ENCODE measurements at regions not wholly inside any gene's neighbourhood (a gene's known extent, or its start where the extent isn't known, plus 50 kb on each side); places are given as distances from the start of the nearest gene placed in this dataset.
"Not testable (repeated sequence)": the region's sequence is repeated elsewhere in the genome, so short reads cannot be mapped to it uniquely, and the experiment has no call there.

- Histone ChIP-seq H4K20me1 (replicated peaks; ENCODE audit: control insufficient read depth, insufficient read depth, low read length) (no peaks in the 10 kb centered on the region), H3K9me3 (replicated peaks; ENCODE audit: control insufficient read depth, insufficient read depth, low read depth, low read length) (no peaks in the 10 kb centered on the region), H3K9ac (ENCODE audit: insufficient read depth in 1 of 2, low read depth in 2 of 2, low read length in 2 of 2) (no peak overlapping the region), H3K4me3 (no peak overlapping the region), H3K27me3 (ENCODE audit: control insufficient read depth in 2 of 2, insufficient read depth in 2 of 2, low read length in 2 of 2) (no peaks in the 10 kb centered on the region), H3K79me2 (ENCODE audit: control insufficient read depth, insufficient read depth, low read length) (no peaks in the 10 kb centered on the region), H3K4me2 (ENCODE audit: insufficient read depth, low read length) (no peak overlapping the region), H3K27ac (ENCODE audit: extremely low read depth, low read depth, low read length) (no peak overlapping the region), H3K36me3 (ENCODE audit: control insufficient read depth, insufficient read depth, low read length) (no peaks in the 10 kb centered on the region), H3K9me1 (ENCODE audit: control insufficient read depth, insufficient read depth, low read length) (no peaks in the 10 kb centered on the region), H2AFZ (ENCODE audit: low read depth, low read length) (no peak overlapping the region), H3K4me1 (replicated peaks in 1 of 2; ENCODE audit: control insufficient read depth in 2 of 2, insufficient read depth in 2 of 2, low read length in 2 of 2) (no peaks in the 10 kb centered on the region)
- FAIRE-seq (no peak), DNase-seq (ENCODE audit: extremely low read depth in 1 of 4, low spot score in 3 of 4) (no peak), ATAC-seq (no peak)
- no TSS peak for BruUV-seq (replicated peaks)
- no peak for TF ChIP-seq SIN3A (IDR thresholded peaks at IDR 0.05; ENCODE audit: borderline replicate concordance in 2 of 2, control insufficient read depth in 1 of 2, low read depth in 2 of 2, low read length in 2 of 2)
- ChIA-PET POLR2A (no interaction called here), CTCF (ENCODE audit: low intra/inter-chr PET ratio) (no interaction called here)
- in situ Hi-C loops (cut with MboI) (no loop called here), intact Hi-C loops (cut with micrococcal nuclease) (no loop called here)
These were observed 146.2 kb upstream of the FAT4 start for GRCh38 chr4:125168531-125168930.

GRCh38 chr4:125166012-125166411 lies 148.7 kb upstream of the FAT4 start:
- H3K79me2 ChIP-seq (ENCODE audit: control insufficient read depth, insufficient read depth, low read length); BruUV-seq (replicated peaks); H2AFZ ChIP-seq (ENCODE audit: low read depth, low read length); intact Hi-C loops (cut with micrococcal nuclease); H3K36me3 ChIP-seq (ENCODE audit: control insufficient read depth, insufficient read depth, low read length); CTCF ChIA-PET (ENCODE audit: low intra/inter-chr PET ratio); ATAC-seq; H3K9me1 ChIP-seq (ENCODE audit: control insufficient read depth, insufficient read depth, low read length); H3K27ac ChIP-seq (ENCODE audit: extremely low read depth, low read depth, low read length); H3K27me3 ChIP-seq (ENCODE audit: control insufficient read depth in 2 of 2, insufficient read depth in 2 of 2, low read length in 2 of 2); H3K4me1 ChIP-seq (replicated peaks in 1 of 2; ENCODE audit: control insufficient read depth in 2 of 2, insufficient read depth in 2 of 2, low read length in 2 of 2); H3K4me2 ChIP-seq (ENCODE audit: insufficient read depth, low read length); H4K20me1 ChIP-seq (replicated peaks; ENCODE audit: control insufficient read depth, insufficient read depth, low read length); H3K9me3 ChIP-seq (replicated peaks; ENCODE audit: control insufficient read depth, insufficient read depth, low read depth, low read length); DNase-seq (ENCODE audit: extremely low read depth in 1 of 4, low spot score in 3 of 4); H3K4me3 ChIP-seq; FAIRE-seq; in situ Hi-C loops (cut with MboI); H3K9ac ChIP-seq (ENCODE audit: insufficient read depth in 1 of 2, low read depth in 2 of 2, low read length in 2 of 2); POLR2A ChIA-PET: not testable (repeated sequence)
- WGBS (ENCODE audit: insufficient coverage, low coverage, missing lambda C conversion rate): 0% methylated on average over 6 of the region's 9 CpGs
